ENCODE measurements at regions not wholly inside any gene's neighbourhood (a gene's known extent, or its start where the extent isn't known, plus 50 kb on each side); places are given as distances from the start of the nearest gene placed in this dataset.

DNA sequence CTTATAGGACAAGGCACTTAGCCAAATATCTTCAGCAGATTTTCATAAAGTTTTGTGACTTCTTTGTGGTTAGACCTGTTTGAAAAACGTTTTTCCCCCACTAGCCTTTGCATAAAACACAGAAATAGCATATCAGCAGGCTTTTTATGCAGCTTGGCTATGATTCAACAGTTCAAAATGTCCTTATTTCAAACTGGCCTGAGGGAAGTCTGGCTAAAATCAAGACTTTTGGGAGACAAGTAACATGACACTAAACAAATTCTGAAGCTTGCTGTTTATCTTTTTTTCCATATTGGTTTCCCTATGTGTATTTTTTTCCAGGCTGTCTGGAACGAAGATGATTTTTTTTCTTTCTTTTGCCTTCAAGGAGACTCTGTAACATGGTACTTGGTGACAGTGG, 95.1 kb upstream of the L3MBTL4 start:
- H3K27ac ChIP-seq = peak overlapping the region; percentile 85
- no peaks in the 10 kb centered on the region for H3K79me2 ChIP-seq
- no peaks in the 10 kb centered on the region for H3K36me3 ChIP-seq (replicated peaks; ENCODE audit: insufficient read depth, low read depth)
- H3K27me3 ChIP-seq = no peaks in the 10 kb centered on the region
- H3K9me2 ChIP-seq (replicated peaks; ENCODE audit: insufficient read depth) = no peaks in the 10 kb centered on the region
- H4K20me1 ChIP-seq (ENCODE audit: insufficient read depth, poor library complexity, severe bottlenecking) = no peaks in the 10 kb centered on the region
- TF ChIP-seq EZH2phosphoT487 (IDR thresholded peaks at IDR 0.05; ENCODE audit: low read depth, severe bottlenecking, unreplicated experiment) (no peak), EZH2 (IDR thresholded peaks at IDR 0.05; ENCODE audit: borderline replicate concordance) (no peak)
- TF ChIP-seq, protein P1, sequence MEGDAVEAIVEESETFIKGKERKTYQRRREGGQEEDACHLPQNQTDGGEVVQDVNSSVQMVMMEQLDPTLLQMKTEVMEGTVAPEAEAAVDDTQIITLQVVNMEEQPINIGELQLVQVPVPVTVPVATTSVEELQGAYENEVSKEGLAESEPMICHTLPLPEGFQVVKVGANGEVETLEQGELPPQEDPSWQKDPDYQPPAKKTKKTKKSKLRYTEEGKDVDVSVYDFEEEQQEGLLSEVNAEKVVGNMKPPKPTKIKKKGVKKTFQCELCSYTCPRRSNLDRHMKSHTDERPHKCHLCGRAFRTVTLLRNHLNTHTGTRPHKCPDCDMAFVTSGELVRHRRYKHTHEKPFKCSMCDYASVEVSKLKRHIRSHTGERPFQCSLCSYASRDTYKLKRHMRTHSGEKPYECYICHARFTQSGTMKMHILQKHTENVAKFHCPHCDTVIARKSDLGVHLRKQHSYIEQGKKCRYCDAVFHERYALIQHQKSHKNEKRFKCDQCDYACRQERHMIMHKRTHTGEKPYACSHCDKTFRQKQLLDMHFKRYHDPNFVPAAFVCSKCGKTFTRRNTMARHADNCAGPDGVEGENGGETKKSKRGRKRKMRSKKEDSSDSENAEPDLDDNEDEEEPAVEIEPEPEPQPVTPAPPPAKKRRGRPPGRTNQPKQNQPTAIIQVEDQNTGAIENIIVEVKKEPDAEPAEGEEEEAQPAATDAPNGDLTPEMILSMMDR (IDR thresholded peaks at IDR 0.05; ENCODE audit: poor library complexity) = no peak
- no peaks in the 10 kb centered on the region for H3K9me3 ChIP-seq (ENCODE audit: low read depth)
- WGBS (ENCODE audit: low lambda C conversion rate, missing lambda C conversion rate) = 20% methylated on average over 2 of the region's 2 CpGs
- peak; percentile 70 for DNase-seq (ENCODE audit: low spot score)
- no peak overlapping the region for H3K4me3 ChIP-seq
- H3K4me1 ChIP-seq (ENCODE audit: insufficient read depth) = peaks cover 26% of the 10 kb centered on the region
- peak overlapping the region; percentile 65 for H3K4me2 ChIP-seq
- no peak overlapping the region for H2AFZ ChIP-seq

DNA sequence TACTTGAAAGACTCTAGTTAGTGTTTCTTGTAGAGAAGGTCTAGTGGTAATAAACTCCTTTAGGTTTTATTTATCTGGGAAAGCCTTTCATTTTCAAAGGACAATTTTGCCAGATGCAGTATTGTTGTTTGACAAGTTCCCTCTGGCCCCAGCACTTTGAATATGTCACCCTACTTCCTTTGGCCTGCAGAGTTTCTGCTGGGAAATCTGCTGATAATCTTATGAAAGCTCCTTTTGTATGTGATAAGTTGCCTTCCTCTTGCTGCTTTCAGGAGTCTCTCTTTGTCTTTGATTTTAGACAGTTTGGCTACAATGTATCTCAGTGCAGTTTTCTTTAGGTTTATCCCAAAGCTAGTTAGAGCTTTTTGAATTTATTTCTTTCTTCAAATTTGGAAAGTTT, 106.2 kb upstream of the L3MBTL4 start:
- no peaks in the 10 kb centered on the region for H4K20me1 ChIP-seq (ENCODE audit: insufficient read depth, poor library complexity, severe bottlenecking)
- no peak overlapping the region for H3K4me2 ChIP-seq
- H3K9me3 ChIP-seq (ENCODE audit: low read depth) = peaks cover 6% of the 10 kb centered on the region
- H2AFZ ChIP-seq = no peak overlapping the region
- H3K9me2 ChIP-seq (replicated peaks; ENCODE audit: insufficient read depth) = no peaks in the 10 kb centered on the region
- H3K36me3 ChIP-seq (replicated peaks; ENCODE audit: insufficient read depth, low read depth) = no peaks in the 10 kb centered on the region
- no peaks in the 10 kb centered on the region for H3K27me3 ChIP-seq
- no peaks in the 10 kb centered on the region for H3K4me1 ChIP-seq (ENCODE audit: insufficient read depth)
- H3K4me3 ChIP-seq = no peak overlapping the region
- no peaks in the 10 kb centered on the region for H3K79me2 ChIP-seq
- TF ChIP-seq, protein P1 (IDR thresholded peaks at IDR 0.05; ENCODE audit: poor library complexity) = no peak
- TF ChIP-seq EZH2 (IDR thresholded peaks at IDR 0.05; ENCODE audit: borderline replicate concordance) (no peak), EZH2phosphoT487 (IDR thresholded peaks at IDR 0.05; ENCODE audit: low read depth, severe bottlenecking, unreplicated experiment) (no peak)
- no peak overlapping the region for H3K27ac ChIP-seq
- no peak for DNase-seq (ENCODE audit: low spot score)

DNA sequence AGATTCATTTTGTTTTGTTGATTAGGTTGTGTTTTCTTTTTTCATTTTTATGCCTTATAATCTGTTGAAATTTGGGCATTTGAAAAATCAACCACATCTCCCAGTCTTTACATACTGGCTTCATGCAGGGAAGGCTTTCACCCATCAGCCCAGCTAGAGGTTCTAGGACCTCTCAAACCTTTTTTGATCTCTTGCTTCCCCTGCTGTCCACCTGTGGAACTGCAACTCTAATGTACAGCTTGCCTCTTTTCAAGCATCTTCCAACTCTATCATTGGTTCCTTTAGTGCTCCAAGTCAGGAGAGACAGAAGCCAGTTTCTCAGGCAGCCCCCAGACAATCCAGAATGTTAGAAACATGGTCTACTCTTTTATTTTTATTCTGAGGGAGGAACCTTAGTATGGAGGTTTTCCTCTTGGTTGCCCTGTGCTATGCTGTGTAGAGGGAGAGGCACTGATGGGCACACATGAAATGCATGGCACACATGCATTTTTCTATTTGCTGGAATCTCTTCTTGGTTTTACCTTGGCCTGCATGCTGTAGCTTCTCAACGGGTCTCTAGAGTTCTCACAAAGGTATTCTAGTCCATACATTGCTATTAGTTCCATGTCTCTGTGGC, 107.2 kb upstream of the L3MBTL4 start:
- Histone ChIP-seq H3K27me3 (no peaks in the 10 kb centered on the region), H3K4me3 (no peak overlapping the region), H3K27ac (no peak overlapping the region), H3K79me2 (no peaks in the 10 kb centered on the region), H2AFZ (no peak overlapping the region), H3K4me2 (no peak overlapping the region), H3K9me3 (ENCODE audit: low read depth) (peaks cover 6% of the 10 kb centered on the region), H3K9me2 (replicated peaks; ENCODE audit: insufficient read depth) (no peaks in the 10 kb centered on the region), H3K4me1 (ENCODE audit: insufficient read depth) (no peaks in the 10 kb centered on the region), H4K20me1 (ENCODE audit: insufficient read depth, poor library complexity, severe bottlenecking) (no peaks in the 10 kb centered on the region), H3K36me3 (replicated peaks; ENCODE audit: insufficient read depth, low read depth) (no peaks in the 10 kb centered on the region)
- TF ChIP-seq EZH2 (IDR thresholded peaks at IDR 0.05; ENCODE audit: borderline replicate concordance) = no peak
- no peak for TF ChIP-seq EZH2phosphoT487 (IDR thresholded peaks at IDR 0.05; ENCODE audit: low read depth, severe bottlenecking, unreplicated experiment)
- TF ChIP-seq, protein P1 (IDR thresholded peaks at IDR 0.05; ENCODE audit: poor library complexity) = peak; percentile 56
- WGBS (ENCODE audit: low lambda C conversion rate, missing lambda C conversion rate) = 88% methylated on average over 1 of the region's 1 CpG
- peak; percentile 69 for DNase-seq (ENCODE audit: low spot score)
